ENCODE measurements at regions not wholly inside any gene's neighbourhood (a gene's known extent, or its start where the extent isn't known, plus 50 kb on each side); places are given as distances from the start of the nearest gene placed in this dataset.

GRCh38 chr6:22349528-22349927 is 52.7 kb upstream of the PRL start (continued):
- TF ChIP-seq, protein P1, sequence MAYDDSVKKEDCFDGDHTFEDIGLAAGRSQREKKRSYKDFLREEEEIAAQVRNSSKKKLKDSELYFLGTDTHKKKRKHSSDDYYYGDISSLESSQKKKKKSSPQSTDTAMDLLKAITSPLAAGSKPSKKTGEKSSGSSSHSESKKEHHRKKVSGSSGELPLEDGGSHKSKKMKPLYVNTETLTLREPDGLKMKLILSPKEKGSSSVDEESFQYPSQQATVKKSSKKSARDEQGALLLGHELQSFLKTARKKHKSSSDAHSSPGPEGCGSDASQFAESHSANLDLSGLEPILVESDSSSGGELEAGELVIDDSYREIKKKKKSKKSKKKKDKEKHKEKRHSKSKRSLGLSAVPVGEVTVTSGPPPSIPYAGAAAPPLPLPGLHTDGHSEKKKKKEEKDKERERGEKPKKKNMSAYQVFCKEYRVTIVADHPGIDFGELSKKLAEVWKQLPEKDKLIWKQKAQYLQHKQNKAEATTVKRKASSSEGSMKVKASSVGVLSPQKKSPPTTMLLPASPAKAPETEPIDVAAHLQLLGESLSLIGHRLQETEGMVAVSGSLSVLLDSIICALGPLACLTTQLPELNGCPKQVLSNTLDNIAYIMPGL (CRISPR knock-in tag; IDR thresholded peaks at IDR 0.05; ENCODE audit: borderline replicate concordance), result no peak
- TF ChIP-seq FOSB (CRISPR knock-in tag; IDR thresholded peaks at IDR 0.05), result no peak
- no peak for TF ChIP-seq EP300 (IDR thresholded peaks at IDR 0.05)
- no peak for TF ChIP-seq CHD2 (IDR thresholded peaks at IDR 0.05; ENCODE audit: low read length, partially characterized antibody)
- no peak for TF ChIP-seq MAZ (IDR thresholded peaks at IDR 0.05; ENCODE audit: borderline replicate concordance, low read depth, low read length)

GRCh38 chr6:22350109-22350508 is 53.3 kb upstream of the PRL start:
- POLR2A ChIA-PET, result no interaction called here
- TF ChIP-seq, protein P2, sequence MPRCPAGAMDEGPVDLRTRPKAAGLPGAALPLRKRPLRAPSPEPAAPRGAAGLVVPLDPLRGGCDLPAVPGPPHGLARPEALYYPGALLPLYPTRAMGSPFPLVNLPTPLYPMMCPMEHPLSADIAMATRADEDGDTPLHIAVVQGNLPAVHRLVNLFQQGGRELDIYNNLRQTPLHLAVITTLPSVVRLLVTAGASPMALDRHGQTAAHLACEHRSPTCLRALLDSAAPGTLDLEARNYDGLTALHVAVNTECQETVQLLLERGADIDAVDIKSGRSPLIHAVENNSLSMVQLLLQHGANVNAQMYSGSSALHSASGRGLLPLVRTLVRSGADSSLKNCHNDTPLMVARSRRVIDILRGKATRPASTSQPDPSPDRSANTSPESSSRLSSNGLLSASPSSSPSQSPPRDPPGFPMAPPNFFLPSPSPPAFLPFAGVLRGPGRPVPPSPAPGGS (IDR thresholded peaks at IDR 0.05), result no peak
- TF ChIP-seq JUNB (IDR thresholded peaks at IDR 0.05), result no peak
- ATAC-seq (no peak), DNase-seq (ENCODE audit: low read depth in 1 of 2, low spot score in 1 of 2) (no peak), FAIRE-seq (no peak)
- H3K4me1 ChIP-seq, result 0 out of 3 replicates have a peak, but pooled peaks cover 11% of the 10 kb centered on the region
- 3% methylated on average over 1 of the region's 1 CpG for WGBS (ENCODE audit: missing lambda C conversion rate)
- H3K4me3 ChIP-seq, result no peak overlapping the region
- CTCF ChIA-PET, result no interaction called here
- H3K9me3 ChIP-seq, result no peaks in the 10 kb centered on the region
- H3K27ac ChIP-seq, result no peak overlapping the region
- 0 out of 3 replicates have a peak overlapping the region, but pooled peaks have one; percentile 10 for H3K4me2 ChIP-seq

- TF ChIP-seq KDM5A (IDR thresholded peaks at IDR 0.05) (no peak), PBX3 (IDR thresholded peaks at IDR 0.05) (no peak), GATA3 (IDR thresholded peaks at IDR 0.05; ENCODE audit: borderline replicate concordance) (no peak), POLR2A (IDR thresholded peaks at IDR 0.05; ENCODE audit: low read length) (no peak), NPAS2 (CRISPR knock-in tag; IDR thresholded peaks at IDR 0.05; ENCODE audit: borderline replicate concordance) (no peak), EP300 (IDR thresholded peaks at IDR 0.05) (no peak), HDAC2 (IDR thresholded peaks at IDR 0.05) (no peak), RARB (CRISPR knock-in tag; IDR thresholded peaks at IDR 0.05) (no peak), ESRRA (IDR thresholded peaks at IDR 0.05; ENCODE audit: borderline replicate concordance, low read length) (no peak), FOXS1 (CRISPR knock-in tag; IDR thresholded peaks at IDR 0.05) (no peak), ELK1 (IDR thresholded peaks at IDR 0.05; ENCODE audit: low read depth, low read length) (no peak), MAFK (IDR thresholded peaks at IDR 0.05; ENCODE audit: partially characterized antibody) (no peak), EHF (CRISPR knock-in tag; IDR thresholded peaks at IDR 0.05) (no peak), KDM1A (IDR thresholded peaks at IDR 0.05; ENCODE audit: low read depth) (no peak)
- TF ChIP-seq, protein P3, sequence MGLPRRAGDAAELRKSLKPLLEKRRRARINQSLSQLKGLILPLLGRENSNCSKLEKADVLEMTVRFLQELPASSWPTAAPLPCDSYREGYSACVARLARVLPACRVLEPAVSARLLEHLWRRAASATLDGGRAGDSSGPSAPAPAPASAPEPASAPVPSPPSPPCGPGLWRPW (IDR thresholded peaks at IDR 0.05), result no peak
- TF ChIP-seq, protein P2 (IDR thresholded peaks at IDR 0.05), result no peak
- TF ChIP-seq, protein P1 (CRISPR knock-in tag; IDR thresholded peaks at IDR 0.05; ENCODE audit: borderline replicate concordance), result no peak
- H3K27ac ChIP-seq, result no peak overlapping the region
- H3K4me2 ChIP-seq, result no peak overlapping the region
- no peak for DNase-seq (ENCODE audit: low read depth in 1 of 2, low spot score in 1 of 2)
- 0 out of 3 replicates have a peak, but pooled peaks cover 11% of the 10 kb centered on the region for H3K4me1 ChIP-seq
- no peaks in the 10 kb centered on the region for H3K9me3 ChIP-seq
- CTCF ChIA-PET, result no interaction called here
- no peak for FAIRE-seq
- POLR2A ChIA-PET, result no interaction called here
- WGBS (ENCODE audit: missing lambda C conversion rate), result 93% methylated on average over 2 of the region's 2 CpGs
- H3K4me3 ChIP-seq, result no peak overlapping the region
- ATAC-seq, result no peak
Observed at GRCh38 chr6:22353101-22353500, 56.3 kb upstream of the PRL start.
